ENCODE measurements at regions not wholly inside any gene's neighbourhood (a gene's known extent, or its start where the extent isn't known, plus 50 kb on each side); places are given as distances from the start of the nearest gene placed in this dataset.

DNA sequence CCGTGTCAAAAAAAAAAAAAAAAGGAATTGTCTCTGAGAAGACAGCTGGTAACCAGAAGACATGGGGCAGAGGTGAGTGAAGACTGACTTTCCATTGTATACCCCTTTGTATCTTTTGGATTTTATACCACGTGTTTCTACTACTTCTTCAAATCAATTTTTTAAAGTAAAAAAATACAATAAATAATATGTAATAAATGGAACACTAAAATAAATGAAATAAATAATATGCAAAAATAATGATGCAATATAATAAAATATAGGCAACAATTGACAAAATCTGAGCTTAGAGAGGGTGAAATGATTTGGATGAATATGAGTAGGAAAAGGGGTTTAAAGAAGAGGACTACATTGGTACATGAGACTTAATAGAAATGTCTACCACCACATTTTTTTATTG is 155.8 kb downstream of the IL15 start:
- no peak overlapping the region for H3K27ac ChIP-seq (ENCODE audit: insufficient read depth, low read depth, low read length)
- no peak overlapping the region for H3K4me2 ChIP-seq (ENCODE audit: insufficient read depth, low read length)
- no peak overlapping the region for H2AFZ ChIP-seq (ENCODE audit: low read depth, low read length)
- H3K36me3 ChIP-seq (ENCODE audit: control insufficient read depth in 2 of 2, extremely low read depth in 1 of 2, insufficient read depth in 2 of 2, low read length in 2 of 2): no peaks in the 10 kb centered on the region
- no peaks in the 10 kb centered on the region for H3K9me1 ChIP-seq (replicated peaks; ENCODE audit: control insufficient read depth, extremely low read depth, insufficient read depth, low read length)
- no peak for TF ChIP-seq FOS (IDR thresholded peaks at IDR 0.05; ENCODE audit: borderline replicate concordance, insufficient read depth, low read length)
- TF ChIP-seq, protein P1, sequence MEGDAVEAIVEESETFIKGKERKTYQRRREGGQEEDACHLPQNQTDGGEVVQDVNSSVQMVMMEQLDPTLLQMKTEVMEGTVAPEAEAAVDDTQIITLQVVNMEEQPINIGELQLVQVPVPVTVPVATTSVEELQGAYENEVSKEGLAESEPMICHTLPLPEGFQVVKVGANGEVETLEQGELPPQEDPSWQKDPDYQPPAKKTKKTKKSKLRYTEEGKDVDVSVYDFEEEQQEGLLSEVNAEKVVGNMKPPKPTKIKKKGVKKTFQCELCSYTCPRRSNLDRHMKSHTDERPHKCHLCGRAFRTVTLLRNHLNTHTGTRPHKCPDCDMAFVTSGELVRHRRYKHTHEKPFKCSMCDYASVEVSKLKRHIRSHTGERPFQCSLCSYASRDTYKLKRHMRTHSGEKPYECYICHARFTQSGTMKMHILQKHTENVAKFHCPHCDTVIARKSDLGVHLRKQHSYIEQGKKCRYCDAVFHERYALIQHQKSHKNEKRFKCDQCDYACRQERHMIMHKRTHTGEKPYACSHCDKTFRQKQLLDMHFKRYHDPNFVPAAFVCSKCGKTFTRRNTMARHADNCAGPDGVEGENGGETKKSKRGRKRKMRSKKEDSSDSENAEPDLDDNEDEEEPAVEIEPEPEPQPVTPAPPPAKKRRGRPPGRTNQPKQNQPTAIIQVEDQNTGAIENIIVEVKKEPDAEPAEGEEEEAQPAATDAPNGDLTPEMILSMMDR (IDR thresholded peaks at IDR 0.05; ENCODE audit: extremely low read depth in 1 of 2, insufficient read depth in 1 of 2, low read depth in 1 of 2, low read length in 2 of 2): no peak
- TF ChIP-seq GATA2 (IDR thresholded peaks at IDR 0.05; ENCODE audit: insufficient read depth, insufficient read length, low read depth, low read length): no peak
- no peak for TF ChIP-seq EZH2 (IDR thresholded peaks at IDR 0.05; ENCODE audit: borderline replicate concordance, low read depth, low read length, severe bottlenecking)
- TF ChIP-seq POLR2A (IDR thresholded peaks at IDR 0.05; ENCODE audit: low read depth, low read length): no peak
- no peak for TF ChIP-seq JUN (IDR thresholded peaks at IDR 0.05; ENCODE audit: borderline replicate concordance, insufficient read depth, insufficient read length, low read depth)
- no peak for TF ChIP-seq MAX (IDR thresholded peaks at IDR 0.05; ENCODE audit: insufficient read depth, insufficient read length)
- TF ChIP-seq POLR2AphosphoS5 (IDR thresholded peaks at IDR 0.05; ENCODE audit: insufficient read depth, low read depth, low read length): no peak
- no peak for TF ChIP-seq MYC (IDR thresholded peaks at IDR 0.05; ENCODE audit: low read depth, low read length)
- H3K79me2 ChIP-seq (ENCODE audit: control insufficient read depth, insufficient read depth, low read length): no peaks in the 10 kb centered on the region
- no peak for DNase-seq (ENCODE audit: low read depth, low spot score)
- dilution Hi-C loops (cut with MboI; ENCODE audit: extremely low pct_ligation_motif_present, low sequenced_read_pairs) (no loop called here), intact Hi-C loops (cut with micrococcal nuclease) (no loop called here)
- no peaks in the 10 kb centered on the region for H4K20me1 ChIP-seq (replicated peaks; ENCODE audit: control insufficient read depth, extremely low read depth, insufficient read depth, low read length)
- H3K9ac ChIP-seq (replicated peaks; ENCODE audit: extremely low read depth, insufficient read depth, low read length): no peak overlapping the region
- H3K27me3 ChIP-seq (ENCODE audit: control insufficient read depth in 2 of 2, insufficient read depth in 2 of 2, low read length in 2 of 2): no peaks in the 10 kb centered on the region
- BruUV-seq (replicated peaks): no TSS peak
- no peak for FAIRE-seq
- CTCF ChIA-PET: no interaction called here
- no peaks in the 10 kb centered on the region for H3K4me1 ChIP-seq (ENCODE audit: control insufficient read depth, extremely low read depth, insufficient read depth, low read length)
- POLR2A ChIA-PET: no interaction called here
- no peaks in the 10 kb centered on the region for H3K9me3 ChIP-seq (replicated peaks; ENCODE audit: control insufficient read depth, insufficient read depth, low read length)
- no peak overlapping the region for H3K4me3 ChIP-seq (replicated peaks in 1 of 3; ENCODE audit: insufficient read depth in 1 of 3, low read depth in 1 of 3, low read length in 3 of 3)
